H9 (cell line): ENCODE measurements at regions not wholly inside any gene's neighbourhood (a gene's known extent, or its start where the extent isn't known, plus 50 kb on each side); places are given as distances from the start of the nearest gene placed in this dataset.

Experiments used
- DNase-seq: peaks from one replicate; pipeline ENCODE4 v3.0.0-alpha.2; 2017
- H2AFZ ChIP-seq: one replicate; pipeline ENCODE4 v1.6.1; 2013; ENCODE audit warnings: mild to moderate bottlenecking, low read length, control low read depth, moderate library complexity
- H2AK5ac ChIP-seq: 2 replicates; pipeline ENCODE4 v1.6.1; 2013; ENCODE audit warnings: low read length, control low read depth, mixed read lengths; ENCODE audit not compliant: insufficient read length
- H2BK120ac ChIP-seq: one replicate; pipeline ENCODE4 v1.6.1; 2013; ENCODE audit warnings: low read depth, mild to moderate bottlenecking, low read length, control low read depth, inconsistent platforms; ENCODE audit not compliant: poor library complexity, severe bottlenecking
- H2BK12ac ChIP-seq: 2 replicates; pipeline ENCODE4 v1.6.1; 2013; ENCODE audit warnings: low read length, control low read depth, mixed read lengths, low read depth; ENCODE audit not compliant: insufficient read length
- H2BK15ac ChIP-seq: 2 replicates; pipeline ENCODE4 v1.6.1; 2013; ENCODE audit warnings: low read depth, low read length, control low read depth
- H2BK20ac ChIP-seq: one replicate; pipeline ENCODE4 v1.6.1; 2013; ENCODE audit warnings: low read depth, mild to moderate bottlenecking, low read length, control low read depth, inconsistent platforms; ENCODE audit not compliant: poor library complexity, severe bottlenecking
- H2BK5ac ChIP-seq: 2 replicates; pipeline ENCODE4 v1.6.1; 2013; ENCODE audit warnings: low read length, control low read depth, mixed read lengths; ENCODE audit not compliant: insufficient read length
- H3K14ac ChIP-seq: 2 replicates; pipeline ENCODE4 v1.6.1; 2013; ENCODE audit warnings: low read length, control low read depth; ENCODE audit not compliant: insufficient read depth
- H3K18ac ChIP-seq: 2 replicates; pipeline ENCODE4 v1.6.1; 2013; ENCODE audit warnings: low read depth, mild to moderate bottlenecking, mixed read lengths, low read length, control low read depth; ENCODE audit not compliant: insufficient read length
- H3K23ac ChIP-seq: 2 replicates; pipeline ENCODE4 v1.6.1; 2013; ENCODE audit warnings: low read length, control low read depth, mixed read lengths, low read depth; ENCODE audit not compliant: insufficient read length
- H3K23me2 ChIP-seq: 2 replicates; pipeline ENCODE4 v1.6.1; 2013; ENCODE audit warnings: low read depth, mild to moderate bottlenecking, mixed read lengths, low read length, control low read depth; ENCODE audit not compliant: insufficient read length, poor library complexity, severe bottlenecking
- H3K27ac ChIP-seq: 2 replicates; pipeline ENCODE4 v1.5.1; 2013; ENCODE audit warnings: low read length, control low read depth, mixed read lengths, low read depth; ENCODE audit not compliant: insufficient read length
- H3K27me3 ChIP-seq: 2 replicates; pipeline ENCODE4 v1.6.1; 2013; ENCODE audit warnings: low read length, control low read depth, inconsistent platforms; ENCODE audit not compliant: insufficient read depth
- H3K4ac ChIP-seq: 2 replicates; pipeline ENCODE4 v1.6.1; 2013; ENCODE audit warnings: low read depth, mild to moderate bottlenecking, control low read depth, inconsistent platforms, low read length, moderate library complexity
- H3K4me1 ChIP-seq: 2 replicates; pipeline ENCODE4 v1.6.1; 2013; ENCODE audit warnings: low read length, control low read depth, inconsistent platforms; ENCODE audit not compliant: insufficient read depth
- H3K4me2 ChIP-seq: 2 replicates; pipeline ENCODE4 v1.6.1; 2013; ENCODE audit warnings: low read length, control low read depth, mixed read lengths; ENCODE audit not compliant: insufficient read length, insufficient read depth
- H3K56ac ChIP-seq: 2 replicates; pipeline ENCODE4 v1.6.1; 2013; ENCODE audit warnings: low read depth, mild to moderate bottlenecking, mixed read lengths, low read length, control low read depth; ENCODE audit not compliant: insufficient read length
- H3K79me1 ChIP-seq: 2 replicates; pipeline ENCODE4 v1.6.1; 2013; ENCODE audit warnings: low read depth, mild to moderate bottlenecking, moderate library complexity, low read length, control low read depth, inconsistent platforms; ENCODE audit not compliant: insufficient read depth, poor library complexity, severe bottlenecking
- H3K79me2 ChIP-seq: 2 replicates; pipeline ENCODE4 v1.6.1; 2013; ENCODE audit warnings: low read length, control low read depth, inconsistent platforms; ENCODE audit not compliant: insufficient read depth
- H3K9ac ChIP-seq: 2 replicates; pipeline ENCODE4 v1.6.1; 2013; ENCODE audit warnings: low read length, control low read depth, mixed read lengths; ENCODE audit not compliant: insufficient read length; ENCODE audit errors: extremely low read depth
- H3K9me3 ChIP-seq: one replicate; pipeline ENCODE4 v1.6.1; 2013; ENCODE audit warnings: low read depth, low read length, inconsistent platforms; ENCODE audit not compliant: control insufficient read depth
- H3T11ph ChIP-seq: one replicate; pipeline ENCODE4 v1.6.1; 2013; ENCODE audit warnings: mild to moderate bottlenecking, low read length, control low read depth, inconsistent platforms
- H4K20me1 ChIP-seq: one replicate; pipeline ENCODE4 v1.6.1; 2013; ENCODE audit not compliant: control insufficient read depth, insufficient read length, insufficient read depth
- H4K5ac ChIP-seq: 2 replicates; pipeline ENCODE4 v1.6.1; 2013; ENCODE audit warnings: low read depth, mild to moderate bottlenecking, mixed read lengths, low read length, control low read depth; ENCODE audit not compliant: insufficient read length
- H4K8ac ChIP-seq: replicated peaks from 2 replicates; pipeline ENCODE4 v1.6.1; 2013; ENCODE audit warnings: low read length, control low read depth, mixed read lengths, low read depth; ENCODE audit not compliant: insufficient read length
- H4K91ac ChIP-seq: 2 replicates; pipeline ENCODE4 v1.6.1; 2013; ENCODE audit warnings: low read depth, mild to moderate bottlenecking, moderate library complexity, mixed read lengths, low read length, control low read depth; ENCODE audit not compliant: insufficient read length
- H3K27ac Mint-ChIP-seq, 3 experiments: 2 replicates in 2 of 3; 3 replicates in 1 of 3; pipeline ENCODE4 v1.8.0; 2020 to 2021; ENCODE audit warnings: mixed read lengths in 3 of 3, mild to moderate bottlenecking in 1 of 3, moderate library complexity in 1 of 3
- H3K27me3 Mint-ChIP-seq: 2 replicates; pipeline ENCODE4 v1.8.0; 2021; ENCODE audit warnings: low read depth, mild to moderate bottlenecking, moderate library complexity, mixed read lengths
- H3K36me3 Mint-ChIP-seq, 3 experiments: 2 replicates in 2 of 3; 3 replicates in 1 of 3; pipeline ENCODE4 v1.8.0; 2020 to 2021; ENCODE audit warnings: low read depth in 3 of 3, mixed read lengths in 3 of 3; ENCODE audit not compliant: insufficient read depth in 1 of 3
- H3K4me1 Mint-ChIP-seq, 2 experiments: 2 replicates each; pipeline ENCODE4 v1.8.0; 2020; ENCODE audit warnings: mixed read lengths in 2 of 2
- H3K4me3 Mint-ChIP-seq, 2 experiments: 2 replicates in 1 of 2; 3 replicates in 1 of 2; pipeline ENCODE4 v1.8.0; 2020 to 2021; ENCODE audit warnings: mild to moderate bottlenecking in 2 of 2, mixed read lengths in 2 of 2, moderate library complexity in 1 of 2
- H3K9me3 Mint-ChIP-seq, 2 experiments: 2 replicates in 1 of 2; 3 replicates in 1 of 2; pipeline ENCODE4 v1.8.0; 2020; ENCODE audit warnings: mild to moderate bottlenecking in 2 of 2, mixed read lengths in 2 of 2, moderate library complexity in 1 of 2
- CTCF ChIP-seq: fragments of 200-600 bp; sonication (generic); conservative IDR thresholded peaks from 3 replicates; pipeline ENCODE4 v1.8.0; 2021; ENCODE audit warnings: antibody characterized with exemption, mild to moderate bottlenecking
- WGBS: extraction: QIAGEN DNeasy Blood & Tissue Kit; methylation state at CpG from one replicate; pipeline ENCODE4 v1.1.7; 2013; ENCODE audit warnings: missing lambda C conversion rate, low lambda C conversion rate, mixed read lengths; ENCODE audit not compliant: insufficient read length; ENCODE audit errors: extremely low coverage; 5-methylcytosine and 5-hydroxymethylcytosine counted together

GRCh38 chr13:38566519-38566918, 120.4 kb upstream of the FREM2 start:
- no peak overlapping the region for H3K14ac ChIP-seq
- no peak overlapping the region for H2AFZ ChIP-seq

More at GRCh38 chr13:38566519-38566918, 120.4 kb upstream of the FREM2 start:
- no peaks in the 10 kb centered on the region for H4K20me1 ChIP-seq
- no peak overlapping the region for H2BK120ac ChIP-seq
- Mint-ChIP-seq H3K4me1 (peaks cover 7 to 8% of the 10 kb centered on the region in 2 experiments), H3K27me3 (no peaks in the 10 kb centered on the region), H3K36me3 (peaks cover 0 to 20% (median 7%) of the 10 kb centered on the region in 3 experiments; a peak in 3 of 7 replicates), H3K4me3 (no peak overlapping the region), H3K9me3 (peaks cover 8 to 17% of the 10 kb centered on the region in 2 experiments), H3K27ac (no peak overlapping the region)
- no peak overlapping the region for H2BK20ac ChIP-seq
- no peak for TF ChIP-seq CTCF
- no peak overlapping the region for H2BK15ac ChIP-seq
- no CpG with 5 or more reads among the region's 3 CpGs for WGBS
- H3K18ac ChIP-seq: no peak overlapping the region
- H3K23ac ChIP-seq: no peak overlapping the region
- DNase-seq: no peak
- no peak overlapping the region for H2AK5ac ChIP-seq
- no peaks in the 10 kb centered on the region for H3K79me1 ChIP-seq
- H2BK12ac ChIP-seq: no peak overlapping the region
- H3K4me1 ChIP-seq: no peaks in the 10 kb centered on the region
- H3K9me3 ChIP-seq: no peaks in the 10 kb centered on the region
- no peak overlapping the region for H3K4ac ChIP-seq
- no peak overlapping the region for H4K8ac ChIP-seq
- H4K5ac ChIP-seq: no peak overlapping the region
- H3K4me2 ChIP-seq: no peak overlapping the region
- H4K91ac ChIP-seq: no peak overlapping the region
- H3K27ac ChIP-seq: no peak overlapping the region
- H3K79me2 ChIP-seq: no peaks in the 10 kb centered on the region
- no peak overlapping the region for H2BK5ac ChIP-seq
- no peak overlapping the region for H3K56ac ChIP-seq
- H3K9ac ChIP-seq: no peak overlapping the region
- H3K27me3 ChIP-seq: no peaks in the 10 kb centered on the region
- H3T11ph ChIP-seq: no peak overlapping the region
- no peaks in the 10 kb centered on the region for H3K23me2 ChIP-seq
